Endometrial microvascular endothelial cells (primary cell): ENCODE measurements at regions not wholly inside any gene's neighbourhood (a gene's known extent, or its start where the extent isn't known, plus 50 kb on each side); places are given as distances from the start of the nearest gene placed in this dataset.

Source experiments
- in situ Hi-C: cut with HindIII; loops from 2 replicates; pipeline ENCODE4 v1.10.0; 2017; ENCODE audit warnings: low sequenced_read_pairs, low pct_unique_long_range_greater_than_20kb; ENCODE audit errors: inconsistent ontology term

DNA sequence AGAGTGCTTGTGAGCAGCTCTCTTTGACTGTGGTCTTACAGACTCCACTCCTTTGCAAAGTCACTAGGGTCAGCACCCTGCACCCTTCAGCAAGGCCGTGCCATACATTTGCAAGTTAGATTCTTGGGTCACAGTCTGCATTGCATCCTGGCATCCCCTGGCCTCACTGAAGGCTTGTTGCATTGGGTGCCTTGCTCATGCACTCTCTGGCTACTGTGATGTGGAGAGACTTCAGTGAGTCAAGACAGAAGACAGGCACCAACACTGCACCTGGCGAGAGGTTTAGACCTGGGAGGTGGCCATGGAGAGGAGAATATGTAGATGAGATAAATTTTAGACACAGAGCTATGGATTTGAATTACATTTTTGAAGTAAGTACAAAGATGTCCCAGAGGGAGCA is 146.4 kb upstream of the COPS8 start:
- in situ Hi-C loops: no loop called here

DNA sequence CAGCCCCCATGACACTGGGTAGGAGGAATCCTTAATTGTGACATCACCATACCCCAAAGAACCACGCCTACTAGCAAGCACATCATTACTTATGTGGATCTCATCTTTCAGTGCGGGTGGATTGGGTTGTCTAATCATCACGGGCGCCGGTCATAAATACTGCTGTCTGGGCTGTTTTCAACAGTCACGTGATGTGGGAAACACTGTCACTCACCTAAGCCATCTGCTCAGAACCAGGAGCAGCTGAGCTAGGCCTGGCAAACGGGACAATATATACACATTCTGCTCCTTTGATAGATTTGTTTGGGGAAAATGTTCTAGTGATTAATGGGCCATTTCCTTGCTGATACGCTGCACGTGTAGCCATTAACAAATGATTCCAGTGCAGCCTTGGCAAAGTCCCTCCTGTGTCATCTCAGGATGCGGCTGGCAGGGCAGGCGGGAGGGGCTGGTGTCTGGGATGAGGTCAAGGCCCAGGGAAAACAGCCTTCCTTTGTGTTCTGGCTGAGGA is 145.9 kb upstream of the COPS8 start:
- in situ Hi-C loops: no loop called here

DNA sequence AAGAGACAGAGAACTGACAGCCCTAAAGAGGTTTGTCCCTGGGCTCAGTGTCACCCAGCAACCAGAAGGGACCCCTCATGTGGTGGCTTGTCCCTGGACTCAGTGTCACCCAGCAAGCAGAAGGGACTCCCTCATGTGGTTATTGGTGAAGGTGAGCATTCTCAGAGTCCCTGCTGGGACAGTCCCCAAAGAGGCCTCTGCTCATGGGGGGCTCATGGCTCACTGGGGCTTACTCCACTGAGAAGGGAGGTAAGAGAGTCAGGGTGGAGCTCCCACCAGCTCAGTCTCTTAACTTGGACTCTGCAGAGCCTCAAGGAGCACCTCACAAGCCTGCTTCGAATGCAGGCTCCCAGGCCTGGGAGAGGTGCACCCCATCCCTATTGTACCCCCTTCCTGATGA is 145.2 kb upstream of the COPS8 start:
- in situ Hi-C loops: no loop called here

DNA sequence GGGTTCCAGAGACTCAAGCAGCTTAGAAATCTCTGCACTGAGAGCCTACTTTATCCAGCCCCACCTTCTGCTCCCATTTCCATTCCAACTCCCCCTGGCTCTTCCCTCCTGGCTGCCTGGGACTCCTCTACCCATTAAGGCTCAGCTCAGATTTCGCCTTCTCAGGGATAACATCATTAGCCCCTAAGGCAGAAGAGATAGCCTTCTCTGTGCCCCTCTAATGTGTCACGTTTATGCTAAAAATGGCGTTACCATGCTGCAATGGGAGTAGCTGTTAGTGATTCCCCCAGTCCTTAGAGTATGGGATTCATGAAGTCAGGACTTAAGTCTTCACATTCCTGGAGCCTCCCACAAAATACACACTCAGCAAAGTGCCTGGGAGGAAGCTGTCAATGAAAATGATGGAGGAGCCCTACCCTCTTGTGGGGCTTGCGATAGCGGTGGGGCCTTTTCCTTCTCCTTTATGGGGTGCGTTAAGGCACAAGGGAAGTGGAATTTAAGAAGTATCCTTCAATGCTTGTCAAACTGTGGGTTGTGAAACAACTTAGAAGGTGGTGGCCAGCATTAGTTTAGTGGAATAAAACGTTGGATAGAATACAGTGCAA is 144.7 kb upstream of the COPS8 start:
- in situ Hi-C loops: no loop called here

DNA sequence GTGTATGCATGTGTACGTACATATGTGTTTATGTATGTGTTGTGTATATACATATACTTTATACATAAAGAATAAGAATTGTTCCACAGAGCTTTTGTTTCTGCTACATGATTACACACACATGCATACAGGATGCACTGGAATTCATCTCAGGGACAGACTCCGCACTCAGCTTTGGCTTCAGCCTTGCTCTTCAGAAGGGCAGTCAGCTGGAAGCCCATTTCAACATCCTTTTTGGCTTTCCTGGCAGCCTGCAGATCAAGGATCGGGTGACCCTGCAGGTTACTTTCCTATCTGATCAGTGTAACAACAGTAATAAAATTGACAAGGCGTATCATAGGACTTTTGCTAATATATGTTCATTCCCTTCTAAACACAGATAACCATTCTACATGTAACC is 144.1 kb upstream of the COPS8 start:
- in situ Hi-C loops: no loop called here

DNA sequence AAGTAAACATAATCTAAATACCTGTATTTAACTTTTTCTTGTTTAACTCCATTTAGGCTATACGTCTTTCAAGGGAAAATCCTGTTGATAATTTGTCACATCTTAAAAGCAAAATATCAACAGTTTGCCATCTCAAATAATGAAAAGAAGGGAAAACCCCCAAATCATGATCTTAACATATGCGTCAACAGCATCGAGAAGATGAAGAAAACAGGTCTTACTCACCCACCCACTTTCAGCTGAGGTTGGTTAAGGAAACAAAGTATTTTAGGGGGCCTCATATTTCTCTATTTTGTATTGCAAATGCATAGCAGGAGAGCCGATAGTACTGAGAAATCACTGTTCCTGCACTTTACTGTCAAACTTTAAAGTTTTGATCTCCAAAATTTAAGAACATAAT is 143.1 kb upstream of the COPS8 start:
- in situ Hi-C loops: no loop called here

DNA sequence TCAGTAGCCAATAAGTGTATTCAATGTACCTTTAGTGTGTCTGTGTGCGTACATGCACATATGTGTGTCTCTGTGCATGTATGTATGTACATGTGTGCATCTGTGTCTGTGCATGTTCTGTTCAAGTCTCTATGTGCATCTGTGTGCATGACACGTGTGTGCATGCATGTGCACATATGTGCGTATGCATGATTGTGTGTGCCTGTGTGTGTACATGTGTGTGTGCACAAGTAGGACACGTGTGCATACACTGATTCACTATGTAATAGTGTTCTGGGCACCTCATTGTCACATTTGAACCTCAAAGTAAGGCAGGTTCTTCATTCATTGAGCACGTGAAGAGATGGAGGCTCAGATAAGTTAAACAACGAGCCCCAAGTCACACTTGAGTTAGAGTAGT is 142.6 kb upstream of the COPS8 start:
- in situ Hi-C loops: no loop called here

DNA sequence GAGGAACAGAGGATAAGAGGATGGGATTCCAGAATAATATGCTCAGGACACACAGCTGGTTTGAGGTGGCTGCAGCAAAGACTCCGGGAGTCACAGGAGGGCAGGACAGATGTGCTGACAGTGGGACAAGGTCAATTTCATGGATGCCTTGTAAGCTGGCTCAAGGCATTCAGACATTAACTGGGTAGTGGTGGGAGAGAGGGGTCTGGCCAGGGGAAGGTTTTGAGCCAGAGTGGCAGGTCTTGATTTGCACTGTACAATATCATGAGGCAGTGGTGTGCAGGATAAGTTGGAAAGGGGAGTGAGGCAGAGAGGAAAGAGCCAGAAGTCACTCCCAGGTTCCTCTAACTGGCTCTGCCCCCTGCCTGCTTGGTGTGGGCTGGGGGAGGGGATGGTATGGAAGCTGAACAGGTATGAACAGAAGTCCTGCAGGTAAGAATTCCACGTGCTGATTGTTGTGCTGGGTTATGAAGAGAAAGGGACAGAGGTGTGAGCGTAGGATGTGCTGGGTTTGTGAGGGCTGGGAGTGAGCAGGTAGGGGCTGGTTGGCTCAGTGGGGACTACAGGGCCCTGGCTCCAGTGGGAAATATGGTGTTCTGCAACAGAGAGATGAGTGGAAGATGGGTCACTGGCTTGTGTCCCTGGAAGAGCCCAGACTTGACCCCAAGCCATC is 141.7 kb upstream of the COPS8 start:
- in situ Hi-C loops: no loop called here

DNA sequence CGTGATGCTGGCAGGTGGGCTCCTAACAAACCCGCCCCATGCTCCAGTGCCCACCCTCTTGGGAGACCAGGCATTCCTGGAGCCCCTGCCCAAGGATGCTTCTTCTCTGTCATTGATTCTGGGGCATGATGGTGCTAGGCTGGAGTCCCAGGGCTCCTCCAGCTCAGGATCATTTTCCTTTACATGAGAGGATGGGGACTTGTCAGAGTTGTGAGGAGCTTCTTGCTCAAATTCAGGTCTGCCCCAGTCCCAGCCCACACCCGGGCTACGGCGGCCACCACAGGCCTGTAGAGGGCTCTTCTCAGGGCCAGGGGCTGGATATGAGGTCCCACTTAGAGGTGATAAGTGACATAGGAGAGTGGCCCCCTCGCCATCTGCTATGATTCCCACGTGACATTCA is 141.1 kb upstream of the COPS8 start:
- in situ Hi-C loops: no loop called here

DNA sequence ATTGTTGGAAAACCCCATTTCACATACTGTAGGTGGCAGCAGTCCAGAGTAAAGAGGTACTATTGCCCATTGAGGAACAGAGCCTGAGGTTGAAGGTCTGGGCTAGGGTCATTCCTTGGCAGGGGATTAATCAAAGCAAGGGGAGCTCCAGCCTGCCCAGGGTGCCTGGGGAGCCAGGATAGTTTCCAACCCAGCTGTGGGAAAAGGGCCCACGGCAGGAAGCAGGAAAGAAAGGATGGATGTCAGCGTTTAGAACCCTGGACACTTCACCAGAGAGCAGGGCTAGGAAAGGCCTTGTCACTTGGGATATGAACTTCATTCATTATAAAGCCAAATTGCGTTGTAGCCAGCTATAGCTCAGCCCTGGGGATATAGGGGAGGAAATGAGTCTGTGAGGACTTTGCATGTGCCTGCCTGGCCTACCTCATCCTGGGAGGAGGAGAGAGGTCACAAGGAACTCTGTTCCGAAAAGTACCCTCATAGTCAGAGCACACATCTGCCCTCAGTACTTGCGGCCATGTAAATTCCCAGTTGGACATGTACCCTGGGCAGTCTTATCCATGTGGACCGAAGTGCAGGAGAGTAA is 140.2 kb upstream of the COPS8 start:
- in situ Hi-C loops: no loop called here

DNA sequence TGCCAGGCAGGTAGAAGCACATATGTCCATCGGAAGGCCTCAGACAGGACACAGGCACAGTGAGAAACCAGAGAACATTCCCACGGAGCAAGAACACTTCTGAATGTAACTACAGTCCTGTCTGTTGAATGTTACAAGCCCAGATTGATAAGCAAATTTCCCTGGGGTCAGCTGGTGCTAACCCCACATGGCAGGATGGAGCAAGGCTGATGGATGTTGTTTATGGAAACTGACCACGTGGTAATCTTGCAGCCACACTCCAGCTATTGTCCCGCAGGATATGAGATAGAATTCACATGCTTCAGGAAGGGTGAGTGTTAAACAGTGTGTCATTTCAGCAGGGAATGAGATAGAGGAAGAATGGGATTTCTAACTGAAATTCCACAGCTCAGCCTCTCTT is 138.8 kb upstream of the COPS8 start:
- in situ Hi-C loops: no loop called here

DNA sequence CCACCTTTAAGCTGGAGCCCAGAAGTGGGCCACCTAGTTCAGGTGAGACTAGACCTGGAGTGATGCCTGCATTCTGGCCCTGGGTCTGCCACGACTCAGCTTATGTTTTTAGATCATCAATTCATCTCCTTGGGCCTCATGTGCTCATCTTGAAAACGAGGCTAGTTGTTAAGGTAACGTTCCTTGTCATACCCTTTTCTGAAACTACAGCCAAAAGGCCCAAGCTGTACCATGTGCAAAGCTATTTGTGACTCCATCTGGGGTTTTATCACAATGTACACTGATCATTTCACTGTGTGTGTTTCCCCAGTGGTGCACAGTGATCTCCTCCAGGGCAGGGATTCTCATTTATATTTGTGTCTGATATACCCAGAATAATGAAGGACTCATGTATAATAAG is 138.4 kb upstream of the COPS8 start:
- in situ Hi-C loops: no loop called here

DNA sequence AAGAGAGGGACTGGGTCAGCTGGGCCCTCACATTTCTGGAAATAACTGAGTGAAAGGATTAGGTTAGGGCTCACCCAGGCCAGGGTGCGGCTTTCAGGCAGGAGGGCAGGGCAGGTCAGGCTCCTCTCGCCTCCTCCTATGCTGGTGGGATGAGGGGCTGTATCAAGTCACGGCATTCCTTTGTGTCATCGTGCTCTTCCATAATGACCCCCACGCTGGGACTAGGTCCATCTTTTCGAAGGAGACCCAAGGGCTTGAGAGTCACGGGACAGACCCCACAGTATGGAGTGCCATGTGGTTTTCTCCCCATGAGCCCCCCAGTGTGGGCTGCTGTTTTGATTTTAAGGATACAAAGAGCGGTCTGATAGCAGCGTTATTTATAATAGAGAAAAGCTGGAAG is 137.8 kb upstream of the COPS8 start:
- in situ Hi-C loops: no loop called here

DNA sequence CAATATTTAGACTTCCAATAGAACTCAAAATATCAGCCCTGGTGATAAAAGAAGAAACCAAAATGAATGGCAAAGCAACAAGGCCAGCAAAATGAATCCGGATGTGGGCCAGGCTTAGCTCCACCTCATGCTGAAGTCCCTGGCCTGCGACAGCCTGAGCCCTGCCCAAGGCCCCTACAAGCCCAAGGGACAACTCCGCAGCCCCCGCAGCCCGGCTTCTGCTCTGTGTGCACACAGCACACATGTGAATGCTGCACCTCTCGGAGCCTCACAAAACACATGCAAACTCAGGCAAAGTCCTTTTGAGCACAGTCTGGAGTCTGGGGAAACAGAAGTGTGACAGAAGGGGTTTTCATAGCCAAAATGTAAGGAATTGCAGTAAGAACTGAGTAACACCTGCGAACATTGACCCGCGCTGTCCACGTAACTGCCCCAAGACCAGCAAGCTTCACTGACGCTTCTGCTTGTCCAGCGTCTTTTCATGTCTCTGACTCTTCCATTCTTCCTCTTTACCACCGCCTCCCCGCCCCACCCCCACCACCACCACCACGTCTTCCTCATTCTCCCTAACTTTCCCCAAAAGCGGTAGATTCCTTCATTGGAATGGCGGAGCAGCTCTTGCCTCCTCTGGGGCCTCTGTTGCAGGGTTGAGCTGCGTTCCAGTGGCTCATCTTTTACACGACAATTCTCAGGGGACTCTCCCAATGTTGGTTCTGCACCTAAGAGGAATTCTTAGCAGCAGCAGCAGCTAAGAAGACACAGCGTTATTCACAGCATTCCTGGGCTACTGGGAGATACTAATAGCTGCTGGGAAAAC is 136.4 kb upstream of the COPS8 start:
- in situ Hi-C loops: no loop called here

DNA sequence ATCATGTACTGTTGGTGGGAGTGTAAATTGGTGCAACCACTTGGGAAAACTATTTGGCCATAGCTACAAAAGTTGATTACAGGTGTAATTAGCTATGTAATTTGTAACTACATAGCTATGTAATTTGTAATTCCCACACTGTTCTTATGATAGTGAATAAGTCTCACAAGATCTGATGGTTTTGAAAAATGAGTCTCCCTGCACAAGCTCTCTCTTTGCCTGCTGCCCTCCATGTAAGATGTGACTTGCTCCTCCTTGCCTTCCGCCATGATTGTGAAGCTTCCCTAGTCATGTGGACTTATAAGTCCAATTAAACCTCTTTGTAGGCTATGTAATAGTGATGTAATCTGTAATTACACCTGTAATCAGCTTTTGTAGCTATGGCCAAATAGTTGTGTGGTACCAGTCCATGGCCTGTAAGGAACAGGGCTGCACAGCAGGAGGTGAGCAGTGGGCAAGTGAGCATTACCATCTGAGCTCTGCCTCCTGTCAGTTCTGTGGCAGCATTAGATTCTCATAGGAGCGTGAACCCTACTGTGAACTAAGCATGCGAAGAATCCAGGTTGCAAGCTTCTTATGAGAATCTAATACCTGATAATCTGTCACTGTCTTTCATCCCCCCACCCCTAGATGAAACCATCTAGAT is 133.7 kb upstream of the COPS8 start:
- in situ Hi-C loops: no loop called here

DNA sequence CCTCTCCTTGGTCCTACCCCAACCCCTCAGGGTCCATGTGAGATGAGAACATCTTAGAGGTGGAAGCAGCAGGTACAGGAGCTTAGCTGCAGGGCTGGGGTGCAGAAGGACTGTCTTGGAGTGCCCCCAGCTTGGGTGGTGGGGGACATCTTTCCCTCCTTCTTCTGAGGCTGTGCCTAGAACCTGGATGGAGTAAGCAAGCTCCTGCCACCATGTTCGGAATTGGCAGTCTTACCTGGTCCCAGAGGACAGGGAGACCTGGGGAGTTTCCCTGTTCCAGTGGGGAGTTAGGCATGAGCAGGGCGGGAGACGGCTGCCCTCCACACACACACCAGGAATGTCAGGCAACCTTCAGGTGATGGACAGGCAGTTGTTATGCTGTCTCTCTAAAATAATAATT is 131.0 kb upstream of the COPS8 start:
- in situ Hi-C loops: loop anchor here (5.0 kb wide), 1 partner anchor 38 kb away; no protein-coding TSS in a partner anchor

DNA sequence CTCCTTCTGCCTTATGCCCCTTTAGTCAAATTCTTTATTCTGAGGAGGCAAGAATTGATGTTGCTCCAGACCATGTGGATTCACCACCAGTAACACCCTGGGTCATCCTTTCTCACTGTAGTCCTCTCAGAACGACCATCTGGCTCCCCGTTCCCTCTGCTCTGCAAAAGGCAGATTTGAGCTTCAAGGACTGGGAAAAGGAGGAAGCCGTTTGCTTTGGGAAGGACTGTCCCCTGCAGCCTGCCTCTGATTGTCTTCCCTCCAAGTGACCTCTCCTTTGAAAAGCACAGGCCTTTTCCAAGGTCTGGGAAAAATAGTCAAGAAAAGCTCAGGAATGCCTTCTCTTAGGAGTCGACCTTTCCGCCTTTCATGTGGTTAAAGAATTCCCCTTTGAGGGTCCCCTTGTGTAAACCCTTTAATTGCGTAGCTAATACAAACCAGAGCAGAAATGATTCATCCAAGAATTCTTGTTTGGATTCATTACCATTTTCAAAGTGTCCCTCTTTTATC is 130.1 kb upstream of the COPS8 start:
- in situ Hi-C loops: loop anchor here (5.0 kb wide), 1 partner anchor 37 kb away; no protein-coding TSS in a partner anchor

DNA sequence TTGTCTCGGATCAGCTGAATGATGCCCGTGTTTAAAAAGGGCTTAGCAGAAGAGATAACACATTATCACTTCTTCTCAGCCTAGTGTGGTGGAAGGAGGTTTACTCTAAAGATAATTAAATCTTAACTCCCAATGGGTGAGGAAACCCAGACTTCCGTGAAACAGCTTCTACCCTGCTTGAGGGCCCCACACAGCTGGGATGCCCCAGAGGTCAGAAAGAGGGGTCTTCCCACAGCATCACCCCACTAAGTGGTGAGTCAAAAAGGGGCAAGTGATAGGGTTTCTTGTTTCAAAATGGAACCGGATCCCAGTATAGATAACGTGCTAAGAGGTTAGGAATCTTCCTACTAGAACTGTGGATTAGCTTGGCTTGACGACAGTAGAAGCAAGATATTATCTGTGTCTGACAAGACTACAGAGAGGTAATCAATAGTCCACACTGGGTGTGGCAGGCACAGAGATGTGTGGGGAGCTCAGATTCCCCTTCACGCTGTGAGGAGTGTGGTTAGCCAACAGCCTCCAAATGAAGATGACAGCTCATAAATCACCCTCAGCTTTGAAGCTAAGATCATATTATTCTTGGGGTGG is 129.6 kb upstream of the COPS8 start:
- in situ Hi-C loops: loop anchor here (5.0 kb wide), 1 partner anchor 36 kb away; no protein-coding TSS in a partner anchor
